Panc1 (cell line): ENCODE measurements at regions not wholly inside any gene's neighbourhood (a gene's known extent, or its start where the extent isn't known, plus 50 kb on each side); places are given as distances from the start of the nearest gene placed in this dataset.
"Not testable (repeated sequence)": the region's sequence is repeated elsewhere in the genome, so short reads cannot be mapped to it uniquely, and the experiment has no call there.

Experiments
- ATAC-seq: fragments of 200-7000 bp; cut with Tn5 transposase; 2 replicates; pipeline ENCODE4 v1.9.1; 2020; ENCODE audit warnings: mild to moderate bottlenecking, moderate library complexity
- BruUV-seq: library from RNA; stranded (reverse); fragments of 400-500 nt; replicated peaks from 2 replicates; lab custom pipeline; 2021; lab: Mats Ljungman, UMichigan
- CTCF ChIA-PET: fragments of 300-600 bp; sonication (Branson Sonifier 250); formaldehyde crosslinking; loops from one replicate; lab custom pipeline; 2022; ENCODE audit warnings: antibody characterized with exemption; lab: Charles Lee
- POLR2A ChIA-PET: fragments of 300-600 bp; sonication (Branson Sonifier 250); formaldehyde crosslinking; loops from one replicate; lab custom pipeline; 2022; ENCODE audit warnings: antibody characterized with exemption; lab: Charles Lee
- DNase-seq: peaks from one replicate; pipeline ENCODE4 v3.0.0-alpha.2; 2010; ENCODE audit warnings: low read depth, low spot score
- H3K27ac ChIP-seq: 2 replicates; pipeline ENCODE4 v1.5.1; 2011; ENCODE audit warnings: mild to moderate bottlenecking, low read length, inconsistent platforms
- H3K27me3 ChIP-seq: fragments of 200-500 bp; sonication (Bioruptor generic); 2 replicates; pipeline ENCODE4 v1.6.0; 2014; ENCODE audit warnings: low read length, inconsistent platforms; ENCODE audit not compliant: control insufficient read depth, insufficient read depth
- H3K36me3 ChIP-seq: fragments of 200-500 bp; sonication (Bioruptor generic); 2 replicates; pipeline ENCODE4 v1.5.1; 2014; ENCODE audit warnings: inconsistent platforms, mild to moderate bottlenecking, low read length, moderate library complexity; ENCODE audit not compliant: control insufficient read depth, insufficient read depth
- H3K4me1 ChIP-seq: 2 replicates; pipeline ENCODE4 v1.5.1; 2011; ENCODE audit warnings: inconsistent platforms, mild to moderate bottlenecking, low read length, moderate library complexity; ENCODE audit not compliant: control insufficient read depth, insufficient read depth
- H3K4me3 ChIP-seq, 2 experiments: 2 replicates each; pipeline ENCODE4 v1.5.1; 2011 to 2012; ENCODE audit warnings: low read depth in 2 of 2, low read length in 2 of 2, mild to moderate bottlenecking in 2 of 2, inconsistent platforms in 1 of 2, moderate library complexity in 1 of 2
- H3K9me3 ChIP-seq: fragments of 200-500 bp; sonication (Bioruptor generic); 2 replicates; pipeline ENCODE4 v1.5.1; 2014; ENCODE audit warnings: low read depth, mild to moderate bottlenecking, inconsistent platforms, low read length, moderate library complexity; ENCODE audit not compliant: control insufficient read depth, insufficient read depth
- CTCF ChIP-seq: fragments of 450-650 bp; IDR thresholded peaks from 2 replicates; pipeline ENCODE4 v1.5.1; 2017; ENCODE audit warnings: mild to moderate bottlenecking
- POLR2AphosphoS5 ChIP-seq: IDR thresholded peaks from 2 replicates; pipeline ENCODE4 v1.6.1; 2012; ENCODE audit warnings: mild to moderate bottlenecking, low read depth, low read length, moderate library complexity
- REST ChIP-seq, 2 experiments: IDR thresholded peaks; 2 replicates each; pipeline ENCODE4 v1.6.1; 2011 to 2012; ENCODE audit warnings: low read depth in 2 of 2, control low read depth in 1 of 2, low read length in 1 of 2, mild to moderate bottlenecking in 1 of 2, moderate library complexity in 1 of 2; ENCODE audit not compliant: insufficient read depth in 1 of 2
- SIN3A ChIP-seq: IDR thresholded peaks from 2 replicates; pipeline ENCODE4 v1.6.1; 2012; ENCODE audit warnings: low read depth, mild to moderate bottlenecking, low read length, moderate library complexity, borderline replicate concordance; ENCODE audit not compliant: insufficient read depth
- TCF7L2 ChIP-seq: IDR thresholded peaks from 2 replicates; pipeline ENCODE4 v1.6.1; 2011; ENCODE audit warnings: mild to moderate bottlenecking, low read depth, low read length, inconsistent platforms
- in situ Hi-C: cut with HindIII; loops from 2 replicates; pipeline ENCODE4 v1.10.0; 2016; ENCODE audit warnings: low sequenced_read_pairs, low pct_unique_long_range_greater_than_20kb
- intact Hi-C: fragments of 100-400 bp; cut with micrococcal nuclease; formaldehyde crosslinking; loops from one replicate; pipeline ENCODE4 v1.10.0; 2022; ENCODE audit not compliant: unreplicated experiment

GRCh38 chr14:49036266-49036665 is 549.9 kb downstream of the RPS29 start:
- POLR2A ChIA-PET = no interaction called here
- Histone ChIP-seq H3K4me1 (no peaks in the 10 kb centered on the region), H3K27ac (no peak overlapping the region), H3K27me3 (no peaks in the 10 kb centered on the region), H3K36me3 (no peaks in the 10 kb centered on the region), H3K4me3 (no peak overlapping the region), H3K9me3 (no peaks in the 10 kb centered on the region)
- TF ChIP-seq TCF7L2 = no peak
- TF ChIP-seq REST (IDR thresholded peaks at IDR 0.05; ENCODE audit: insufficient read depth in 1 of 2, low read depth in 2 of 2, low read length in 1 of 2) = no peak
- TF ChIP-seq POLR2AphosphoS5 = no peak
- no peak for TF ChIP-seq CTCF
- no peak for TF ChIP-seq SIN3A
- no peak for ATAC-seq
- intact Hi-C loops = no loop called here
- CTCF ChIA-PET = no interaction called here
- in situ Hi-C loops = no loop called here
- no TSS peak for BruUV-seq
- DNase-seq = no peak

GRCh38 chr14:49033131-49033530 is 553.0 kb downstream of the RPS29 start:
- no TSS peak for BruUV-seq
- CTCF ChIA-PET = interaction anchor here (0.5 kb wide), 1 partner anchor 140 kb away, joined by 3 read pairs; no protein-coding TSS in a partner anchor
- Histone ChIP-seq H3K9me3 (no peaks in the 10 kb centered on the region), H3K36me3 (no peaks in the 10 kb centered on the region), H3K4me1 (no peaks in the 10 kb centered on the region), H3K4me3 (no peak overlapping the region), H3K27me3 (no peaks in the 10 kb centered on the region), H3K27ac (no peak overlapping the region)
- ATAC-seq (no peak), DNase-seq (no peak)
- no peak for TF ChIP-seq REST (IDR thresholded peaks at IDR 0.05; ENCODE audit: insufficient read depth in 1 of 2, low read depth in 2 of 2, low read length in 1 of 2)
- no peak for TF ChIP-seq SIN3A
- TF ChIP-seq POLR2AphosphoS5 = no peak
- no peak for TF ChIP-seq TCF7L2
- no peak for TF ChIP-seq CTCF
- in situ Hi-C loops (no loop called here), intact Hi-C loops (no loop called here)
- POLR2A ChIA-PET = no interaction called here

- in situ Hi-C loops, DNase-seq, H3K4me3 ChIP-seq, H3K36me3 ChIP-seq, CTCF ChIA-PET, POLR2A ChIA-PET, intact Hi-C loops, H3K4me1 ChIP-seq, ATAC-seq, H3K27me3 ChIP-seq, H3K27ac ChIP-seq, H3K9me3 ChIP-seq, BruUV-seq: not testable (repeated sequence)
These were observed 554.5 kb downstream of the RPS29 start for GRCh38 chr14:49031710-49032109.
